ENCODE measurements at regions not wholly inside any gene's neighbourhood (a gene's known extent, or its start where the extent isn't known, plus 50 kb on each side); places are given as distances from the start of the nearest gene placed in this dataset.

DNA sequence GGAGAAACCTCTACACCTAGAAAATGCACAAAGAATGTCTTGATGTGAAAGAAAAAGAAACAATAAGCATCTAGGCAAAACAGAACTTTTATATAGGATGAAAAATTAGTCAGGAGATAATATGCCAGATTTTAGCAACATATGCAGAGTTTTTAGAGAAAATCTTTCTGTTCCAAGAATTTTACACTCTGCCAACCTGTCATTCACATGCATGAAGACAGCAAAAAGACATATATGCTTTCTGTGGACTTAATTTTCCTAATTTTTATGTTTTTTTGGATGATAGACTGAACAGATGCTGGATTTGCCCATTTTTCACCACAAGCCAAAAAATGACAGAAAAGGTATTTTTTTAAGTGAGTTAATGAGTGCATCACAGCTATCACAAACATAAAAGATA lies 637.3 kb downstream of the TRIB2 start:
- TF ChIP-seq, protein P1, sequence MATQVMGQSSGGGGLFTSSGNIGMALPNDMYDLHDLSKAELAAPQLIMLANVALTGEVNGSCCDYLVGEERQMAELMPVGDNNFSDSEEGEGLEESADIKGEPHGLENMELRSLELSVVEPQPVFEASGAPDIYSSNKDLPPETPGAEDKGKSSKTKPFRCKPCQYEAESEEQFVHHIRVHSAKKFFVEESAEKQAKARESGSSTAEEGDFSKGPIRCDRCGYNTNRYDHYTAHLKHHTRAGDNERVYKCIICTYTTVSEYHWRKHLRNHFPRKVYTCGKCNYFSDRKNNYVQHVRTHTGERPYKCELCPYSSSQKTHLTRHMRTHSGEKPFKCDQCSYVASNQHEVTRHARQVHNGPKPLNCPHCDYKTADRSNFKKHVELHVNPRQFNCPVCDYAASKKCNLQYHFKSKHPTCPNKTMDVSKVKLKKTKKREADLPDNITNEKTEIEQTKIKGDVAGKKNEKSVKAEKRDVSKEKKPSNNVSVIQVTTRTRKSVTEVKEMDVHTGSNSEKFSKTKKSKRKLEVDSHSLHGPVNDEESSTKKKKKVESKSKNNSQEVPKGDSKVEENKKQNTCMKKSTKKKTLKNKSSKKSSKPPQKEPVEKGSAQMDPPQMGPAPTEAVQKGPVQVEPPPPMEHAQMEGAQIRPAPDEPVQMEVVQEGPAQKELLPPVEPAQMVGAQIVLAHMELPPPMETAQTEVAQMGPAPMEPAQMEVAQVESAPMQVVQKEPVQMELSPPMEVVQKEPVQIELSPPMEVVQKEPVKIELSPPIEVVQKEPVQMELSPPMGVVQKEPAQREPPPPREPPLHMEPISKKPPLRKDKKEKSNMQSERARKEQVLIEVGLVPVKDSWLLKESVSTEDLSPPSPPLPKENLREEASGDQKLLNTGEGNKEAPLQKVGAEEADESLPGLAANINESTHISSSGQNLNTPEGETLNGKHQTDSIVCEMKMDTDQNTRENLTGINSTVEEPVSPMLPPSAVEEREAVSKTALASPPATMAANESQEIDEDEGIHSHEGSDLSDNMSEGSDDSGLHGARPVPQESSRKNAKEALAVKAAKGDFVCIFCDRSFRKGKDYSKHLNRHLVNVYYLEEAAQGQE (IDR thresholded peaks at IDR 0.05; ENCODE audit: borderline replicate concordance) = no peak
- TF ChIP-seq, protein P1 (CRISPR knock-in tag; IDR thresholded peaks at IDR 0.05; ENCODE audit: low read depth) = no peak
- TF ChIP-seq, protein P2, sequence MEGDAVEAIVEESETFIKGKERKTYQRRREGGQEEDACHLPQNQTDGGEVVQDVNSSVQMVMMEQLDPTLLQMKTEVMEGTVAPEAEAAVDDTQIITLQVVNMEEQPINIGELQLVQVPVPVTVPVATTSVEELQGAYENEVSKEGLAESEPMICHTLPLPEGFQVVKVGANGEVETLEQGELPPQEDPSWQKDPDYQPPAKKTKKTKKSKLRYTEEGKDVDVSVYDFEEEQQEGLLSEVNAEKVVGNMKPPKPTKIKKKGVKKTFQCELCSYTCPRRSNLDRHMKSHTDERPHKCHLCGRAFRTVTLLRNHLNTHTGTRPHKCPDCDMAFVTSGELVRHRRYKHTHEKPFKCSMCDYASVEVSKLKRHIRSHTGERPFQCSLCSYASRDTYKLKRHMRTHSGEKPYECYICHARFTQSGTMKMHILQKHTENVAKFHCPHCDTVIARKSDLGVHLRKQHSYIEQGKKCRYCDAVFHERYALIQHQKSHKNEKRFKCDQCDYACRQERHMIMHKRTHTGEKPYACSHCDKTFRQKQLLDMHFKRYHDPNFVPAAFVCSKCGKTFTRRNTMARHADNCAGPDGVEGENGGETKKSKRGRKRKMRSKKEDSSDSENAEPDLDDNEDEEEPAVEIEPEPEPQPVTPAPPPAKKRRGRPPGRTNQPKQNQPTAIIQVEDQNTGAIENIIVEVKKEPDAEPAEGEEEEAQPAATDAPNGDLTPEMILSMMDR (IDR thresholded peaks at IDR 0.05 in 2 of 3, conservative IDR thresholded peaks at IDR 0.05 in 1 of 3; ENCODE audit: insufficient read depth in 2 of 3, low read depth in 1 of 3, low read length in 3 of 3) = no peak
- TF ChIP-seq PHF20 (IDR thresholded peaks at IDR 0.05; ENCODE audit: partially characterized antibody) (no peak), ZNF133 (CRISPR knock-in tag; IDR thresholded peaks at IDR 0.05) (no peak), YY1 (IDR thresholded peaks at IDR 0.05; ENCODE audit: borderline replicate concordance in 1 of 3, control insufficient read depth in 1 of 3, extremely low read depth in 1 of 3, insufficient read depth in 3 of 3, insufficient read length in 1 of 3, insufficient replicate concordance in 2 of 3, low read depth in 1 of 3, low read length in 2 of 3) (no peak), SRF (CRISPR knock-in tag; IDR thresholded peaks at IDR 0.05) (no peak), ZFP1 (CRISPR knock-in tag; IDR thresholded peaks at IDR 0.05) (no peak), ZNF184 (CRISPR knock-in tag; IDR thresholded peaks at IDR 0.05) (no peak), BRCA1 (IDR thresholded peaks at IDR 0.05) (no peak), BRCA1 (CRISPR knock-in tag; IDR thresholded peaks at IDR 0.05) (no peak)
